H1 (cell line): ENCODE measurements at regions not wholly inside any gene's neighbourhood (a gene's known extent, or its start where the extent isn't known, plus 50 kb on each side); places are given as distances from the start of the nearest gene placed in this dataset.

Source experiments
- CTCF ChIA-PET: fragments of 300-600 bp; sonication (Branson Sonifier 250); formaldehyde crosslinking; loops from one replicate; lab custom pipeline; 2021; ENCODE audit not compliant: partially characterized antibody; lab: Charles Lee
- POLR2A ChIA-PET: fragments of 300-600 bp; sonication (Branson Sonifier 250); formaldehyde crosslinking; loops from one replicate; lab custom pipeline; 2021; ENCODE audit warnings: inconsistent platforms; ENCODE audit not compliant: partially characterized antibody; lab: Charles Lee
- DNase-seq, 2 experiments: peaks; one replicate each; pipeline versions ENCODE4 v3.0.0 to v3.0.0-alpha.2; 2010 to 2022; ENCODE audit warnings: low spot score in 2 of 2, low read depth in 1 of 2, mixed read lengths in 1 of 2
- FAIRE-seq: peaks from 2 replicates; lab custom pipeline; 2011; peaks lifted over from hg19 to GRCh38; lab: Jason Lieb, UNC
- H2AFZ ChIP-seq: 2 replicates; pipeline ENCODE4 v1.8.1; 2012; ENCODE audit warnings: low read length, inconsistent platforms
- H2AK5ac ChIP-seq: 2 replicates; pipeline ENCODE4 v1.6.1; 2013; ENCODE audit warnings: low read depth, low read length
- H2BK120ac ChIP-seq: replicated peaks from 2 replicates; pipeline ENCODE3; 2013; ENCODE audit warnings: low read depth, low read length, inconsistent platforms
- H2BK12ac ChIP-seq: 2 replicates; pipeline ENCODE4 v1.6.1; 2013; ENCODE audit warnings: low read depth, low read length
- H2BK15ac ChIP-seq: 2 replicates; pipeline ENCODE4 v1.6.1; 2013; ENCODE audit warnings: low read length
- H2BK20ac ChIP-seq: 2 replicates; pipeline ENCODE4 v1.6.1; 2013; ENCODE audit warnings: low read length
- H2BK5ac ChIP-seq: 2 replicates; pipeline ENCODE4 v1.6.1; 2013; ENCODE audit warnings: low read depth, low read length
- H3K14ac ChIP-seq: 2 replicates; pipeline ENCODE4 v1.6.1; 2013; ENCODE audit warnings: inconsistent platforms; ENCODE audit not compliant: insufficient read length
- H3K18ac ChIP-seq: 2 replicates; pipeline ENCODE4 v1.6.1; 2013; ENCODE audit warnings: low read length; ENCODE audit errors: extremely low read depth
- H3K23ac ChIP-seq: 2 replicates; pipeline ENCODE4 v1.6.1; 2013; ENCODE audit warnings: inconsistent platforms; ENCODE audit not compliant: insufficient read length
- H3K23me2 ChIP-seq: 2 replicates; pipeline ENCODE4 v1.6.1; 2013; ENCODE audit warnings: low read depth, low read length
- H3K27ac ChIP-seq: 2 replicates; pipeline ENCODE4 v1.6.1; 2011; ENCODE audit warnings: low read depth, low read length, inconsistent platforms
- H3K27me3 ChIP-seq, 4 experiments: replicated peaks in 1 of 4; 1 replicate in 1 of 4; 2 replicates in 3 of 4; pipeline versions ENCODE4 v1.6.1 to v1.8.1; 2011 to 2013; ENCODE audit warnings: low read length in 3 of 4, mild to moderate bottlenecking in 3 of 4, inconsistent platforms in 2 of 4, mixed read lengths in 2 of 4, moderate library complexity in 1 of 4; ENCODE audit not compliant: control insufficient read depth in 3 of 4, insufficient read depth in 3 of 4; ENCODE audit errors: extremely low read depth in 1 of 4
- H3K36me3 ChIP-seq, 4 experiments: 2 replicates each; pipeline versions ENCODE4 v1.6.1 to v1.8.1; 2011 to 2013; ENCODE audit warnings: mild to moderate bottlenecking in 4 of 4, low read length in 3 of 4, moderate library complexity in 2 of 4, control low read depth in 1 of 4, inconsistent platforms in 1 of 4; ENCODE audit not compliant: insufficient read depth in 4 of 4, control insufficient read depth in 2 of 4
- H3K4ac ChIP-seq: replicated peaks from 2 replicates; pipeline ENCODE3; 2013; ENCODE audit warnings: low read length, low read depth, mixed read lengths, inconsistent platforms; ENCODE audit not compliant: insufficient read length
- H3K4me1 ChIP-seq, 4 experiments: replicated peaks in 1 of 4; 1 replicate in 1 of 4; 2 replicates in 3 of 4; pipeline versions ENCODE4 v1.6.1 to v1.8.1; 2011 to 2013; ENCODE audit warnings: low read length in 3 of 4, inconsistent platforms in 2 of 4, mixed read lengths in 1 of 4; ENCODE audit not compliant: insufficient read depth in 4 of 4, control insufficient read depth in 3 of 4
- H3K4me2 ChIP-seq, 2 experiments: 2 replicates each; pipeline versions ENCODE4 v1.6.1 to v1.8.1; 2011 to 2013; ENCODE audit warnings: low read depth in 2 of 2, low read length in 2 of 2, control low read depth in 1 of 2, inconsistent platforms in 1 of 2, mild to moderate bottlenecking in 1 of 2; ENCODE audit not compliant: insufficient read depth in 1 of 2
- H3K4me3 ChIP-seq, 4 experiments: fragments of 200-600, 300-600 bp in 1 of 4; sonication (generic), shearing (Covaris generic), sonication (Bioruptor Twin) in 1 of 4; 2 replicates each; pipeline versions ENCODE4 v1.5.1 to v1.8.1; 2011 to 2016; ENCODE audit warnings: low read length in 4 of 4, low read depth in 3 of 4, control low read depth in 2 of 4, inconsistent platforms in 2 of 4, mild to moderate bottlenecking in 2 of 4, mixed read lengths in 1 of 4, moderate library complexity in 1 of 4; ENCODE audit not compliant: insufficient read depth in 2 of 4; ENCODE audit errors: extremely low read depth in 1 of 4
- H3K56ac ChIP-seq: replicated peaks from 2 replicates; pipeline ENCODE3; 2013; ENCODE audit warnings: low read depth, mild to moderate bottlenecking, mixed read lengths, low read length, inconsistent platforms; ENCODE audit not compliant: insufficient read length
- H3K79me1 ChIP-seq: 2 replicates; pipeline ENCODE4 v1.6.1; 2013; ENCODE audit warnings: low read depth, low read length, control low read depth
- H3K79me2 ChIP-seq, 2 experiments: 2 replicates each; pipeline versions ENCODE4 v1.6.1 to v1.8.1; 2012 to 2013; ENCODE audit warnings: low read length in 2 of 2, mild to moderate bottlenecking in 2 of 2, inconsistent platforms in 1 of 2; ENCODE audit not compliant: insufficient read depth in 2 of 2, control insufficient read depth in 1 of 2
- H3K9ac ChIP-seq, 4 experiments: replicated peaks in 1 of 4; 1 replicate in 1 of 4; 2 replicates in 3 of 4; pipeline versions ENCODE4 v1.6.1 to v1.8.1; 2011 to 2013; ENCODE audit warnings: low read depth in 3 of 4, low read length in 3 of 4, control low read depth in 2 of 4, mild to moderate bottlenecking in 2 of 4, moderate library complexity in 2 of 4, inconsistent platforms in 1 of 4; ENCODE audit errors: extremely low read depth in 1 of 4
- H3K9me3 ChIP-seq, 2 experiments: 2 replicates each; pipeline versions ENCODE4 v1.6.1 to v1.8.1; 2012 to 2013; ENCODE audit warnings: mild to moderate bottlenecking in 2 of 2, moderate library complexity in 2 of 2, control low read depth in 1 of 2, inconsistent platforms in 1 of 2, low read depth in 1 of 2, low read length in 1 of 2, mixed read lengths in 1 of 2; ENCODE audit not compliant: insufficient read depth in 2 of 2
- H4K20me1 ChIP-seq, 2 experiments: replicated peaks in 1 of 2; 2 replicates each; pipeline versions ENCODE3 to v1.8.1; 2011 to 2013; ENCODE audit warnings: inconsistent platforms in 2 of 2, low read length in 2 of 2, mild to moderate bottlenecking in 1 of 2; ENCODE audit not compliant: insufficient read depth in 2 of 2, control insufficient read depth in 1 of 2
- H4K5ac ChIP-seq: 2 replicates; pipeline ENCODE4 v1.6.1; 2013; ENCODE audit warnings: low read length, low read depth, mixed read lengths, inconsistent platforms; ENCODE audit not compliant: insufficient read length
- H4K8ac ChIP-seq: 2 replicates; pipeline ENCODE4 v1.8.0; 2013; ENCODE audit warnings: mild to moderate bottlenecking, moderate library complexity, low read length, inconsistent platforms; ENCODE audit not compliant: insufficient read depth; ENCODE audit errors: extremely low read depth
- H4K91ac ChIP-seq: replicated peaks from 2 replicates; pipeline ENCODE3; 2013; ENCODE audit warnings: low read length, mixed read lengths, inconsistent platforms; ENCODE audit not compliant: insufficient read length
- CEBPB ChIP-seq: IDR thresholded peaks from 2 replicates; pipeline ENCODE4 v1.6.1; 2012; ENCODE audit warnings: low read depth, low read length
- SIN3A ChIP-seq, 2 experiments: IDR thresholded peaks in 1 of 2; conservative IDR thresholded peaks in 1 of 2; 2 replicates each; pipeline ENCODE4 v1.6.1; 2011 to 2012; ENCODE audit warnings: low read length in 2 of 2, improper control_type of control experiment in 1 of 2, low read depth in 1 of 2, mild to moderate bottlenecking in 1 of 2
- WGBS, 2 experiments: shearing (Covaris generic) in 1 of 2; methylation state at CpG; one replicate each; pipeline versions ENCODE4 v1.1.6 to v1.1.7; 2013 to 2015; ENCODE audit warnings: low lambda C conversion rate in 2 of 2, mixed read lengths in 2 of 2, inconsistent platforms in 1 of 2, low coverage in 1 of 2, missing lambda C conversion rate in 1 of 2; ENCODE audit not compliant: insufficient replicate concordance in 2 of 2, insufficient coverage in 1 of 2, insufficient read length in 1 of 2; ENCODE audit errors: extremely low coverage in 1 of 2, missing lambda C conversion rate in 1 of 2; 5-methylcytosine and 5-hydroxymethylcytosine counted together

GRCh38 chr21:33157303-33157702, 72.4 kb upstream of the IFNAR2 start:
- Histone ChIP-seq H2BK120ac (no peak overlapping the region), H3K9ac (no peak overlapping the region), H3K36me3 (no peaks in the 10 kb centered on the region), H3K56ac (no peak overlapping the region), H3K79me2 (no peaks in the 10 kb centered on the region), H3K27ac (no peak overlapping the region), H2AK5ac (no peak overlapping the region), H3K23me2 (no peaks in the 10 kb centered on the region), H3K4ac (no peak overlapping the region), H3K23ac (no peak overlapping the region), H3K4me3 (no peak overlapping the region), H2BK15ac (no peak overlapping the region), H2AFZ (no peak overlapping the region), H4K20me1 (no peaks in the 10 kb centered on the region), H2BK20ac (no peak overlapping the region), H2BK12ac (no peak overlapping the region), H4K5ac (no peak overlapping the region), H4K91ac (no peak overlapping the region), H4K8ac (no peak overlapping the region), H3K9me3 (peaks cover 0 to 5% of the 10 kb centered on the region in 2 experiments; a peak in 1 of 4 replicates), H3K14ac (no peak overlapping the region), H3K4me1 (peaks cover 0 to under 1% (median under 1%) of the 10 kb centered on the region in 4 experiments; a peak in 2 of 7 replicates), H2BK5ac (no peak overlapping the region), H3K4me2 (no peak overlapping the region), H3K27me3 (no peaks in the 10 kb centered on the region), H3K18ac (no peak overlapping the region), H3K79me1 (no peaks in the 10 kb centered on the region)
- peak in 1 of 2 experiments; percentile 58; a peak in 1 of 4 replicates for TF ChIP-seq SIN3A (conservative IDR thresholded peaks at IDR 0.05 in 1 of 2, IDR thresholded peaks at IDR 0.05 in 1 of 2; ENCODE audit: low read depth in 1 of 2, low read length in 2 of 2)
- no peak for TF ChIP-seq CEBPB
- DNase-seq (no peak), FAIRE-seq (no peak)
- WGBS, 2 experiments, result 56% methylated on average over 3 of the region's 3 CpGs; no CpG with 5 or more reads in 1 of the 2 experiments
- CTCF ChIA-PET, result interaction anchor here (0.7 to 2.7 kb wide), 4 partner anchors 39 to 493 kb away, joined by 3 to 9 read pairs (median 4); no protein-coding TSS in a partner anchor
- POLR2A ChIA-PET, result interaction anchor here (0.6 to 1.0 kb wide), 3 partner anchors 40 to 496 kb away, joined by 3 to 4 read pairs (median 3); partner anchors contain the start of gene CRYZL1
